GM21576 (cell line): ENCODE measurements at regions not wholly inside any gene's neighbourhood (a gene's known extent, or its start where the extent isn't known, plus 50 kb on each side); places are given as distances from the start of the nearest gene placed in this dataset.

ENCODE experiments used
- ATAC-seq: cut with Tn5 transposase; IDR thresholded peaks from one replicate; pipeline ENCODE4 v1.9.1; 2021; ENCODE audit warnings: mild to moderate bottlenecking, moderate library complexity; ENCODE audit not compliant: unreplicated experiment

- no peak for ATAC-seq
These were observed 315.8 kb downstream of the MID1IP1 start for GRCh38 chrX:39117101-39117500.

GRCh38 chrX:39121903-39122302, 320.6 kb downstream of the MID1IP1 start:
- ATAC-seq = no peak

- no peak for ATAC-seq
These were observed 324.6 kb downstream of the MID1IP1 start for GRCh38 chrX:39125834-39126233.

- no peak for ATAC-seq
These were observed 332.7 kb downstream of the MID1IP1 start for GRCh38 chrX:39133971-39134370.

- no peak for ATAC-seq
These were observed 336.2 kb downstream of the MID1IP1 start for GRCh38 chrX:39137363-39137954.

GRCh38 chrX:39140581-39140980, 339.3 kb downstream of the MID1IP1 start:
- ATAC-seq = no peak

- ATAC-seq = peak; percentile 66
These were observed 343.1 kb downstream of the MID1IP1 start for GRCh38 chrX:39144323-39144722.

- peak; percentile 65 for ATAC-seq
These were observed 343.7 kb downstream of the MID1IP1 start for GRCh38 chrX:39144956-39145355.

GRCh38 chrX:39145859-39146258, 344.6 kb downstream of the MID1IP1 start:
- ATAC-seq = no peak

DNA sequence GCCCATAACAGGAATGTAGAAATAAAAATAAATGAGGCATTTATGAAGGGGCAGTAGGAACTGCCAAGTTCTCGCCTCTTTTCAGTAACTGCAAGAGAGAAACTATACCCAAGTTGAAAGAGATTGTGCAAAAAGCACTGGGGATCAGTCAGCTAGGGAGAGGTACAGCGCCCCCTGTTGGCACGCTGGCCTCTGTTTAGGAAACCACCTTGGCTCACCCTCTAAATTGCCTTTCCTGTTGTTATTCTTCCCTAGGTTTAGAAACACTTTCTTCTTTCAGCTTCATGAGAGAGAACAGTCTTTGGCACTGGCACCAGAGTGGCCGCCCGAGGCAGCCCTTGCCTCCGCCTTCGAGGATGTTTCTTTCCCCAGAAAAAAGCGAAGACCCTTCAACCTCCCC, 348.5 kb downstream of the MID1IP1 start:
- ATAC-seq = no peak

GRCh38 chrX:39150220-39150619, 349.0 kb downstream of the MID1IP1 start:
- ATAC-seq = no peak

DNA sequence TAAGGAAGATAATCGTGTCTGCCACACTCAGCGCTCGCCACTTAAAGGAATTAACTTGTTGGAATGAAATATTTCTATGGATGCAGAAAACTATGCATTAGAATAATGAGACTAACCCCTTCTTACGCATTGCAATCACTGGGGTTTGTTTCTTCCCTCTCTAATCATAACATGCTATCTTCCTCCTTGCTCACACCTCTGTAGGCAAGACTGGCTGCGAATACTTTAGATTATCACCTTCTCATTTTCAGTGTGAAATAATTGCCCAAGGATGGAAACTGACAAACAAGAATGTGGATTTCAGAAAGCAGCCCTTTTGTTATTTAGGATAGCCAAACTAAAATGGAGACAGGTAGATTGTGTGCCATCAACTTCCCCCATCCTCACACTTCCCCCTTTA, 349.4 kb downstream of the MID1IP1 start:
- no peak for ATAC-seq

- no peak for ATAC-seq
These were observed 350.9 kb downstream of the MID1IP1 start for GRCh38 chrX:39152106-39152649.

DNA sequence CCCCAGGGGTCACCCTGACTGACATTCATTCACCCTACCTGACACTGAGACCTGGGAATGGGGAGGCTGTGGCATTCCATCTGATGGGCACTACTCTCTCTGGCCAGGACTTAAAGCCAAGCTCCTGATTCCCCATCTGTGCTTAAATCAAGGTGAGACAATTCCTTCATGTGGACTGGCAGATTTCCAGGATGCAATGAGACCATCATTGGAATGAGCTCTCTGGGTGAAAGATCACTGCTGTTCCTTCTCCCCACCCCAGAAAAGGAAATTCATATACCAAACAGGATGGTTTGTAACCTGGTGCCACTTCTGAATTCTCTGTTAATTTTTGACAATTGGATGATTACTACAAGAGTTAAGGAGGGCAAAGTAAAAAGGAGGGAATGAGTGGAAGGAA, 354.8 kb downstream of the MID1IP1 start:
- no peak for ATAC-seq

DNA sequence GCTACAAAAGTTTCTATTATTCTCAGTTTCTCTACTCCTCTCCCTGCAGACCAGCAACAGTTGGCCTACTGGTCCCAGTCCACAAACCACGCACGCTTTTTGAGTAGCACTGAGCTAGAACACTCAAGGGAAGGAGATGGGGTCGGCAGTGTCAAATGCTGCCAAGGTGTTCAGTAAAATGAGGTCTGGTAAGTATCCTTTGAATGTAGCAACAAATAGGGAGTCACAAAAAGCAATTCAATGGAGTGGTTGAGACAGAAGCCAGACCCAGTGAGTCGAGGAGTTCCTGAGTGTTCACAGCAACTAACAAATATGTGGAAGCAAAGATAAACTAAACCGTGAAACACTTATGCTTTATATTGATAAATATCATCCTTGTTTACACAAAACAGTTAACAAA, 355.7 kb downstream of the MID1IP1 start:
- ATAC-seq = no peak

DNA sequence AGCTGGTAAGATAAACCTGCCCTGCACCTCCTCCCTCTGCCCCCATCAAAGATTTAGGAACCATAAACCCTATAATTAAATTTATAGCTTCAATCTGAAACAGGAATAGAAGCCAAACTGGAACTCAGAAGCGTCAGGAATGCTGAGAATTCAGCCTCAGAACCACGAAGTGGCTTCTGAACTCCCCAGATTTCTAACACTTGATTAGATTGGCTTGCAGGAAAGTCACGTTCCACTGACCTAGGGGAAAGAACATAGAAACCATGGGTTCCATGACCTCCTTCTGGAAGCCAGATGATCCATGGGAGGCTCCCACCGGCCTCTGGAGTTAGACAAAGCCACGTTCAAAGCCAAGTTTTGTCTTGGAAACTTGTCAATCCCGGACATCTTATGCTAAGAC, 356.5 kb downstream of the MID1IP1 start:
- ATAC-seq = no peak

DNA sequence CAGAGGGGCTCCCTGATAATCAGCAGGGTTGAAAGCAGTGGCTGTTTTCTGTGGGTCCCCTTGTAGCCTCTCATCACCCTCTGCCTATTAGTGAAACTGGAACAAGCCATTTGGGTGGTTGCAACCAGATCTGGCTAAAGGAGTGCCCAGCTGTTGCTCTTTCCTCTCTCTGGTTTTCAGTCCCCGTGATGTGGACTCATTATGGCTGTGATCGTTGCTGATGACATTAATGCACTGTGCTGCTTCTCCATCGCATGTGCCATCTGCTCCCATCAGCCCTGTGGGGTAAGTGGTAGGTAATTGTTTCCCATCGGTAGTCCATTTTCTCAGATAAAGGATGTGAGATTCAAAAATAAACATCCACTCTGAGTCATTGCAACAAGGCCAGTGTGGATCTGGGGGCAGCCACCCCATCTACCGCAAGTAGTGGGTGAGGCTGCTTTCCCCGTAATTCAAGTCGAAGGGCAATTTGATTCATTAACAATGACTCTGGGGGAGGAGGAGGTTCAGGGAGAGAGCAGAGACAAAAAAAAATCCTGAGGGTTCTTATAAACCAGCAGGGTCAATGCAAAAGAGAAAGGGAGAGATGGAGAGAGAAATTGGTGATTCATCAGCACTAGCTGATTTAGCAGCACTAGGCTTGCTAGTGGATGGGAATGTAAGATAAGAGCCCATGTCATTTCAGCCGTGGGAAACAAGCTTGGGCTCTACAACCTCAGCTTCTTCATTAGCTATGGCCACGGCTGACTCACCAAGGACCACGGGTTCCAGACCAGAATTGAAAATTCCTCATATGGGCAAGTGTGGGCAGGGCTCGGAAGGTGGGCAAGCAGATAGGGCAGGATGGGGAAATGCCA, 357.8 kb downstream of the MID1IP1 start:
- no peak for ATAC-seq

- no peak for ATAC-seq
These were observed 358.8 kb downstream of the MID1IP1 start for GRCh38 chrX:39159921-39160507.

GRCh38 chrX:39161611-39162255, 360.5 kb downstream of the MID1IP1 start:
- ATAC-seq = no peak

GRCh38 chrX:39162322-39162735, 361.1 kb downstream of the MID1IP1 start:
- ATAC-seq = no peak

DNA sequence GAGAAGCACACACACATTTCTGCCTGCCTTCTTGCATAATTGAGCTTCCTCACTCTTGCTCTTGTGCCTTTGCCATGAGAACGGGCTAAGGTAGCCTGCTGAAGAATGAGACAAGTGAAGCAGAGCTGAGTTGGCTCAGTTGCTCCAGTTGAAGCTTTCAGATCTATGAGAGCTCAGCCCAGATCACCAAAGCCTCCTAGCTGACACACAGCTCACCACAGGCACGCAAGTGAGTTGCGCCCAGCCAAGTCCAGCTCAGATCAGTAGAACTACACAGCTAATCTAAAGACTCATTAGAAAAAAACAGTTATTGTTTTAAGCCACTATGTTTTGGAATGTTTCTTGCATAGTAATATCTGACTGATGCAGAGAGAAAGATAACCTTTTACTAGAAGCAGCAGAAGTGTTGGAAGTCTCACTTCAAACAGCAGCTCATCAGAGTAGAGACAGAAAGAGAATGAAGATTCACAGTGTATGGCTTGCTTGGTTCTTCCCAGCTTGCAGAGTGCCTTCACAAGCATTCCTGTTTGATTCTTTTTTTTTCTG, 362.4 kb downstream of the MID1IP1 start:
- no peak for ATAC-seq
